ENCODE measurements at regions not wholly inside any gene's neighbourhood (a gene's known extent, or its start where the extent isn't known, plus 50 kb on each side); places are given as distances from the start of the nearest gene placed in this dataset.

DNA sequence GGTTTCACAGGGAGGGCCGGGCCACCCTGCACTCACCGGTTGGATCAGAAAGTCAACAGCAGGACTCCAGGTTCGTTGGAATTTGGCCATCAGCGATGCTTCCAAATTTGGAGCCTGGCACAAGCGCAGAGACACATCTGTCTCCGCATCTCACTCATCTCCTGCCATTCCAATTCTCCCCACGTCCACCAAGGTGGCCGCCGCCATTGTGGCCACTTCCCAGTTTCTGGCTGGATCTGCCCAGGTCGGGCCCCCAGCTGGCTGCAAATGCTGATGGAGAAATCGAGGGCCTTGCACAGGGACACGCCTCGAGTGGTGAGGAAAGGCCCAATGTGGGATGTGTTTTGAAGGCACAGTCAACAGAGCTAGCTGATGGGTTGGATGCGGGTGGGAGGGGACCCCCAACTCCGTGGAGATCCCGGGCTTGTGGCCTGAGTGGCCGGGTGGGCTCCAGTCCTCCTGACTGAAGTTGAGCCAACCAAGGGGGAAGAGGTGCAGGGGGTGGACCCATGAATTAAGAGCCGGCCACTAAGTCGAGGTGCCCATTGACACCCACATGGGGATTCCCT, 102.7 kb downstream of the CRYAA start:
- ATAC-seq, result no peak
- DNase-seq, result no peak
- intact Hi-C loops (cut with DNase I, micrococcal nuclease), result no loop called here

- intact Hi-C loops (cut with DNase I, micrococcal nuclease), result no loop called here
- ATAC-seq (no peak), DNase-seq (no peak)
These were observed 102.0 kb downstream of the CRYAA start for GRCh38 chr21:43270800-43271301.

- DNase-seq (no peak), ATAC-seq (no peak)
These were observed 101.3 kb downstream of the CRYAA start for GRCh38 chr21:43269957-43270705.

GRCh38 chr21:43269440-43269839, 100.6 kb downstream of the CRYAA start:
- intact Hi-C loops (cut with DNase I, micrococcal nuclease), result no loop called here
- DNase-seq (no peak), ATAC-seq (no peak)

More at GRCh38 chr21:43269957-43270705, 101.3 kb downstream of the CRYAA start:
- intact Hi-C loops (cut with DNase I, micrococcal nuclease), result no loop called here

- intact Hi-C loops (cut with DNase I, micrococcal nuclease), result no loop called here
- no peak for ATAC-seq
- no peak for DNase-seq
These were observed 100.0 kb downstream of the CRYAA start for GRCh38 chr21:43268804-43269186.

DNA sequence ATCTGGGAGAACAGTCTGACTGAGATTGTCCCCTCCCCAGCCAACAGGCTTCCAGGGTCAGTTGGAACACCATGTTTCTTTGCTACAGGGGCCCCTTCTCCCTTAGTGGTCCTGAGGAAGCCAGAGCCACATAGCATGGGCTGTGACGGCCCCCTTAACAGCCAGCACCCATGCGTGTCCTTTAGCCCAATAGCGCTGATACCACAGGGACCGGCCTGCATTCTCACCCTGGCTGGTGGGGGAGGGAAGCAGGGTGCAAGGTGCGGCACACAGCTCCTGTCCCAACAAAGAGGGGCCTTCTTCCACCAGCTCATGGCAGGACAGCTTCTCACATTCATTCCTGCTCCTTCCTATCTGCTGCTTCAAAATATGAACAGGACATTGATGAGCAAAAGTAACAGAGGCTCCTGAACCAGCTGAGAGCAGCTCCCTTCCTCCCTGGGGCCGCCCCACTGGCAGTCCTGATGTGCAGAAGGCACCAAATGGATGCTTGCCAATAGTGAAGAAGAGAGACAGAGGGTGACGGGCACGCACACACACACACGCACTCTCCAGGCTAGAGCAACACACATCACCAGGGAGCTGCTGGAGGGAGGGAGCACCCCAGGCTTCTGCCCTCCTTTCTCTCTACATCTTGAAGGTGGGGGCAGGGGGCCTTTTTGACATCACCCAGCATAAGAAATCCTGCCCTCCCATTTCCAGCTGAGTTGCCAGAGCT, 99.4 kb downstream of the CRYAA start:
- intact Hi-C loops (cut with DNase I, micrococcal nuclease), result no loop called here
- DNase-seq (no peak), ATAC-seq (no peak)

- DNase-seq (no peak), ATAC-seq (no peak)
- intact Hi-C loops (cut with DNase I, micrococcal nuclease), result no loop called here
These were observed 98.7 kb downstream of the CRYAA start for GRCh38 chr21:43267391-43268085.

DNA sequence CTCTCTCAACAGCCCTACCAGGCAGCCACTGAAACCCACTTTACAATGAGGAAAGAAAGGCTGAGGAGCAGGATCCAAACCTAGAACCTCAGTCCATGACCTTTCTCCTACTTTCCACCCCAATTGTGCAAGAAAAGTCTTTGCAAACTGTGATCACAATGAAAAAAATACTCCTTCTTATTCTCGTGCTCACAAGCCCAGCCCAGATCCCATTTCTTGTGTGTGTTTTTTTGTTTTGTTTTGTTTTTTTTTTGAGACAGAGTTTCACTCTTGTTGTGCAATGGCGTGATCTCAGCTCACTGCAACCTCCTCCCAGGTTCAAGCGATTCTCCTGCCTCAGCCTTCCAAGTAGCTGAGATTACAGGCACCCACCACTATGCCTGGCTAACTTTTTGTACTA, 97.7 kb downstream of the CRYAA start:
- intact Hi-C loops (cut with DNase I, micrococcal nuclease), result no loop called here
- DNase-seq (no peak), ATAC-seq (no peak)

DNA sequence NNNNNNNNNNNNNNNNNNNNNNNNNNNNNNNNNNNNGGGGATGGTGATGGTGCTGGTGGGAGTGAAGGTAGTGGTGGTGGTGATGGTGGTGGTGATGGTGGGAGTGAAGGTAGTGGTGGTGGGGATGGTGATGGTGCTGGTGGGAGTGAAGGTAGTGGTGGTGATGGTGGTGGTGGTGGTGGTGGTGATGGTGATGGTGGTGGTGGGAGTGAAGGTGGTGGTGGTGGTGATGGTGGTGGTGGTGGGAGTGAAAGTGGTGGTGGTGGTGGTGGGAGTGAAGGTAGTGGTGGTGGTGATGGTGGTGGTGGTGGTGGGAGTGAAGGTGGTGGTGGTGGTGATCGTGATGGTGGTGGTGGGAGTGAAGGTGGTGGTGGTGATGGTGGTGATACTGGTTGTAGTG, 93.6 kb downstream of the CRYAA start:
- peak; percentile 41 for ATAC-seq
- DNase-seq, result no peak

More for the DNA sequence above, 93.6 kb downstream of the CRYAA start:
- intact Hi-C loops (cut with DNase I, micrococcal nuclease), result no loop called here
